SU-DHL-6 (cell line): ENCODE measurements at regions not wholly inside any gene's neighbourhood (a gene's known extent, or its start where the extent isn't known, plus 50 kb on each side); places are given as distances from the start of the nearest gene placed in this dataset.

Experiments
- CTCF ChIP-seq: fragments of 200-600 bp; sonication (generic); IDR thresholded peaks from one replicate; pipeline ENCODE4 v1.5.1; 2017; ENCODE audit warnings: antibody characterized with exemption, mild to moderate bottlenecking, low read length, moderate library complexity; ENCODE audit not compliant: insufficient read depth, poor library complexity, severe bottlenecking
- EZH2phosphoT487 ChIP-seq: fragments of 200-600 bp; sonication (generic), shearing (Covaris generic); conservative IDR thresholded peaks from 2 replicates; pipeline ENCODE4 v1.6.1; 2018; ENCODE audit warnings: mild to moderate bottlenecking, antibody characterized with exemption, low read length, moderate library complexity, mixed read lengths

- no peak for TF ChIP-seq CTCF
- TF ChIP-seq EZH2phosphoT487, result no peak
These were observed 103.5 kb upstream of the CCDC54 start for GRCh38 chr3:107273771-107274170.
